GM21529 (cell line): ENCODE measurements at regions not wholly inside any gene's neighbourhood (a gene's known extent, or its start where the extent isn't known, plus 50 kb on each side); places are given as distances from the start of the nearest gene placed in this dataset.
"Not testable (repeated sequence)": the region's sequence is repeated elsewhere in the genome, so short reads cannot be mapped to it uniquely, and the experiment has no call there.

Experiments used
- ATAC-seq: cut with Tn5 transposase; IDR thresholded peaks from one replicate; pipeline ENCODE4 v1.9.1; 2021; ENCODE audit not compliant: unreplicated experiment

DNA sequence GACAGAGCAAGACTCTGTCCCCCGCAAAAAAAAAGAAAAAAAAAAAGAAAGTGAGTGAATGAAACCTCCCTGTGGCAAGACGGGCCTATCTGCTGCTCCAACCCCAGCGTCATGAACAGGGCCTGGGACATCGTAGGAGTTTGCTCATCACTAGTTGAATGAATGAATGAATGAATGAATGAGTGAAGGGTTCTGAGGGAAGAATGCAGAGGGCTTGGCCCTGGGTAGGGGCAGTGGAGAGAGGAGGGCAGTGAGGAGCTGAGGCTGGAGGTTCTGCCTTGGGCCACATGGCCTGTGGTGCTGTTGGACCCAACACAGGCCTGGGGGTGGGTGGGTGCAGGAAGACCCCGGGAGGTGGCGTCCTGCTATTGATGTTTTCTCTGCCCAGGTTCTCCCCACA is 125.5 kb upstream of the CIBAR2 start:
- no peak for ATAC-seq

DNA sequence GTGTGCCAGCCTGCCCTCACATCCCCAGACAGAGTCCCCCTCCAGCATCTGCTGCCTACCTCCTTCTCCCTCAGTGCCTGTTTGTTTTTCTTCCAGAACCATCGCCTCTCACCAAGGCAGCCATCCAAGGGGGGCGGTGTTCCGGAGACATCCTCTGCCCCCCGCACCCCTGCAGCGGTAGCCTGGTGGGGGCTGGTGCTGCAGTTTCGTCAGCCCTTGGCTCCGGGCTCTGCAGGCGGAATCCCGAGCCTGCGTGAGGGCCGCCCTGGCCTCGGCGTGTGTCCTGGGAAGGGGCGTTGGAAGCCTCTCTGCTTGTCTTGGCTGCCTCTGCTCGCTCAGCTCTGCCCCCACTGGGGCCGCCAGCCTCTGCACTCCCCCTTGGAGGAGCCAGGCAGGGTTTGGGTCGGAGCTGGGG is 126.0 kb upstream of the CIBAR2 start:
- no peak for ATAC-seq

DNA sequence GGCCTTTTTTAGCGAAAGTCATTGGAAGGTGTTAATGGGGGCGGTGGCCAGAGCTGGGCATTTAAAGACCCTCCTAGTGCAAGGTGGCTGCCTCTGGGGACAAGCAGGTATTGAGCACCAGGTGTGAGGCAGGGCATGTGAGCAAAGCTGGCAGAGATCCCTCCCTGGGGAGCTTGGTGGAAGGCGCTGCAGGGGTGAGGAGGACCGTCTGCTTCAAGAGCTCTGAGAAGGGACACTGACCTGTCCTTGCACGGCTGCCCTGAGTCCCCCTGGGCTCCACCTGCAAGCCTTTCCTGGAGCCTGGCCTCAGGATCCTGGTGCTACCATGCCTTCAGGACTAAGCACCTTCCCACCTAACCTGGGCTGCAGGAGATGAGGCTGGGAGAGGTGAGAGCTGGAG is 127.0 kb upstream of the CIBAR2 start:
- no peak for ATAC-seq

DNA sequence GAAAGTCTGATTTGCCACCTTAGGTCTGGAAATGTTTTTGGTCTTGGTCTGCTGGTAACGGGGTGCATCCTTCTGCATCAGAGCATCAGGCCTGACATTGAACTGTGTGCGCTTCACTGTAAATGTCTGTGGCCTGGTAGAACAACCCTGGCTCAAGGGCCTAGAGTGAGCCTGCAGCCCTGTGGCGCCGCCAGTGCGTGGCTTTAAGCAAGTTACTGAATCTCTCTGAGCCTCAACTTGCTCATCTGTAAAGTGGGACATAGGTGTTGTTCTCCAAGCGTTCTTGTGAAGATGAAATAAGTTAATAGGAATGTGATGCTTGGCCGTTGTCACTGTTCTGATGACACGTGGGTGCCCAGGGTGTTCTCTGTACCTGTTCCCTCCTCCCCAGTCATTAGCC is 127.6 kb upstream of the CIBAR2 start:
- ATAC-seq = no peak

DNA sequence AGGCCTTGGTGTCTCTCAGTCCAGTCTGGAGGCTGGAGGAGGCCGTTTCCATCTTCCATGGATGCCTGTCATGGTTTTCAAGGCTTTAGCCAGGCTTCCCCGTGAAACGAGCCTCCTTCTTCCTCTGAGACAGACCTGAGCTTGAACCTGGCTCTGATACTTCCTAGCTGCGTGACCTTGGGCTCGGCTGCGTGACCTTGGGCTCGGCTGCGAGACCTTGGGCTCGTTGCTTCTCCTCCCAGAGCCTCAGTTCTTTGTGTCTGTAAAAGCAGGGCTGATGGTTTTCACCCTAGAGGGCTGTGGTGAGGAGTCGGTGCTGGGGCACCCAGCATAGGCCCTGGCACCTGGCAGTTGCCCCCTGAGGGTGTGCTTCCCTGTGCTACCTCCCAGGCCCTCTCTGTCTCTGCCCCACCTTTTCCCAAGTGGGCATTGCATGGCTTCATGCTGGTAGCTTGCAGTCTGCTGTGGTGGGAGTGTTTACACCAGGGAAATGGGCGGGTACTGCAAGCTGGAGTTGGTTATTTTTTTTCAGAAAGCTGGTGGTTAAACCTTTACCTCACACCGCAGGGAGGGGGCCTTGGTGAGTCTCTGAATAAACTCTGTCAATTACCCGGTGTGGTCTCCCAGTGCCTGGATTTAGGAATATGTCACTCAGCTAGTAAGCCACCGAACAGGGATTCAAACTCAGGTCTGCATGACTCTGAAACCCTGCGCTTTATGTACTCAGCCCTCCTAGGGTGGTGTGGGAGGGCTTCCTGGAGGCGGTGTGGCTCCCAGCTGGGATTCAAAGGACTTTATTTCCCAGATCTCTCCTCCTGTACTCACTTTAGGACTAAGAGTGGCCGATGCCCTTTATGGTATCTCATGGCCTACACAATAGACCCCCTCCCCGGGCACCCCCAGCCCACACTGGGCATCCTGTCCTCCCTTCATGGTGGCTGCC is 129.0 kb upstream of the CIBAR2 start:
- ATAC-seq = no peak

DNA sequence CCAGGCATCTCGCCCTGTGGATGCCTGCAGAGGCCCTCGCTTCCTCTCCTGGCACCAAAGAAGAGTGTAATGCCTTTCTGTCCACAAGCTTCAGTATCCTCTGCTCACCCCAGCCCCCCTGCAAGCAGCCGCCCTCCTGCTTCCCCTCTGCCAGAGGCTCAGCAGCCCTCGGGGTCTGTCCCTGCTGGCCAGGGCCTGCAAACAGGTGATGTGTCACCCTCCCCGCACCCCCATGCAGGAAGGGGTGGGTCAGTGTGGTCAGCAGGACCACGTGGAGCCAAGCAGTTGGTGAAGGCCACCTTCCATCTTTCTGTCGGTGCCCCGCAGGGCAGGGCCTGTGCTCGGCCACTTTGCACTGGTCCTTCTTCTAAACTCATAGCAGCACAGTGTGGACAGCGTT is 129.9 kb upstream of the CIBAR2 start:
- ATAC-seq = no peak

DNA sequence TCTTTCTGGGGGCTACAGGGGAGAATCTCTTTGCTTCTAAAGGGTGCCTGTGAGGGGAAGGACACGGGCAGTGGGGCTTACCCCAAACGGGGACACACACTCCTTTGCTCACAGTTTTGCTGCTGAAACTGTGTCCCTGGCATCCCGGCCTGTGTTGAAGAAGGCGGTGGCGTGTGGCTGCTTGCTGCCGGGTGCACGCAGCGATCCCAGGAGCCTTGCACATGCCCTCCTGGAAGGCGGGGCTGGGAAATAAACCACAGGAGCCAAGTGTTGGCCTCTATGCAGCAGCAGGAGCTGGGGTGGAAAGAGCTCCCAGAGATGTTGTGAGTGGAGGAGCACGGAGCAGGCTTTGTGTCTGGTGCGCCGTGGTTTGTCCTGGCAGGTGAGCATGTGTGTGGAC is 131.0 kb upstream of the CIBAR2 start:
- ATAC-seq = no peak

DNA sequence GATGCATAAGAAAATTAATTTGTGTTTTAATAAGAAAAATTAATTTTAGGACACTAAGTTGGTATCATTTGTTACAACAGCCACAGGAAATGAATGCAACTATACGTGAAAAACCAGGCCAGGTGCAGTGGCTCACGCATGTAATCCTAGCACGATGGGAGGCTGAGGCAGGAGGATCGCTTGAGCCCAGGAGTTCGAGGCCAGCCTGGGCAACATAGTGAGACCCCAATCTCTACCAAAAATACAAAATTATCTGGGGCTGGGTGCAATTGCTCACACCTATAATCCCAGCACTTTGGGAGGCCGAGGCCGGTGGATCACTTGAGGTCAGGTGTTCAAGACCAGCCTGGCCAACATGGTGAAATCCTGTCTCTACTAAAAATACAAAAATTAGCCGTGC is 132.2 kb upstream of the CIBAR2 start:
- ATAC-seq = not testable (repeated sequence)

DNA sequence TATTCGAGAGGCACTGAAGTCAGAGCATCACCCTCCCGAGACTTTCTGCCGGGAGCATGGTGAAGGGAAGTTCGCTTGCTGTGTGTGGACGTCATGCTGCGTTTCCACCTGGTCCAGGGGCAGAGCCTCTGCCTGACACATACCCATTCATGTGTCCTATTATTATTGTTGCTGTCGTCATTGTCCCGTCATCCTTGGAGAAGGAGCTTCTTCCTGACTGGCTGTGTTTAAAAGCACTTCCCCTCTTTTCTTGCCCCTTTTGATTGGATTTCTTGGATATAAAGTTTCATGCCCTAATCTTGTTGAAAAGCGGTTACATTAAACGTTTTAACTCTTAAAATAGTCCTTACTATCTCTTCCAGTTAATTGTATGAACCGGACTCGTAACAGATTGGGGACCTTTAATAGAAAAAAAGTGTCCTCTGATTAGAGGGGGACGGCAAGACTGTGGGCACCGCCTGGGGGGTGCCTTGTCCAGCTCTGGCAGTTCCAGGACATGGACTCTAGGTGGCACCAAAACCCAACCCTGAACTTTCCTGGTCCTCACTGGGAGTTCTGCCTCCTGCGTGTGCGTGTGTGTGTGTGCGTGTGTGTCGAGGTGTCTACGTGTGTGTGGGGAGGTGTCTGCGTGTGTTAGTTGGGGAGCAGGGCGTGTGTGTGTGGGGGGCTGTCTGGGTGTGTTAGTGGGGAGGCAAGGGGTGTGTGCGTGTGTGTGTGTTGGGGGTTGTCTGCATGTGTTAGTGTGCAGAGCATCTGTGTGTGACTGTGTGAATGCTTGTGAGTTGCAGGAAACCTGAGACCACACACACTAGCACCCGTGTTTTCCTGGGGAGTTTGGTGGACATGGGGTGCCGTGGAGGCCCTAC is 133.3 kb upstream of the CIBAR2 start:
- ATAC-seq = no peak

DNA sequence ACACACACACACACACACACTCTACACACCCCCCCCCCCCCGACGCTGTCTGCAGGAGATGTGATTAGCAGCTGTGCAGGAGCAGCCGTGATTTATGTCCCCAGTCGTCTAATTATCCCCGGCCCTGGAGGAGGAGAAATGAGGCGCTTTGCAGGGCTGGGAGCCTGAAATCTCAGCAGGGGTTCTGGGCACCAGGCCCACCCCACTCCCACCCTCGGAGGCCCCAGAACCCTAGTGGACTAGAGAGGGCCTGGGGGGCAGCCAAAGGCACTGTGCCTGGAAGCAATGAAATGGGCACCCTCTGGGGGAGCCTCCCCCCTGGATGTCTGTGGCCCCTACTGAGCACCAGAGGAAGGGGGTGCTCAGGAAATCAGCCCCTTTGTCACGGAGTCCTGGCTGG is 134.2 kb upstream of the CIBAR2 start:
- no peak for ATAC-seq

DNA sequence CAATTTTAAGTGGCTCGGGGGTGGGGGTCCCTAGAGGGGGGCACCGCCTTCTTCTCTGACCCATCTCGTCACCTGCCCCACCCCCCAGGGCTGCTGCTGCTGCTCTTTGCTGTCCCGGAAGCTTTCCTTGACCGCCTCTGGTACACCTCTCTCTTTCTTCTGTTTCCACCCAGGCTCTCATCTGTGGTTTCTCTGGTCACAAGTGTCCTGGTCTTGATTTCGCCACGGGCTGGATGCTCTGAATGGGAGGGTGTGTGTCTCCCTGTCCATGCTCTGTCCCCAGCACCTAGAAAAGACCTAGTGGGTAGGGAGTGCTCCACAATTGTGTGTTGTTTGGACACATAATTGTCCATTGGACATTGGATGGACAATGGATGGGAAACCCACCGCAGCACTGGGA is 134.7 kb upstream of the CIBAR2 start:
- ATAC-seq = no peak

DNA sequence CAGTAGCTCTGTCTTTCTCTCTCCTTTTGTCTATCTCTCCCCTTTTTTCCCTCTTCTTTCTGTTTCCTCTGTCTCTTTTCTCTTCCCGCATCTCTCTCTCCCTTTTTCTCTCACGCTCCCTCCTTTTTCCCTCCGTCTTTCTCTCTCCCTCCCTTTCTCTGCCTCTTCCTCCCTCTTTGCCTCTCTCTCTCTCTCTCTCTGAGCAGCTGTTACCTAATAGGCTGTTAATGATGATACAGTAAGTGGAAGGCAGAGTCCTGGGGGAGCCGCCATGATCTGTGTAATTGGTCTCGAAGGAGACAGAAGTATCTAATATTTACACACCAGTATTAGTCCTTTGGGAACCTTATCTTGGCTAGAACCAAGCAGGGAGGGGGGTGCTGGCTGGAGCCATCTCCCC is 136.1 kb upstream of the CIBAR2 start:
- no peak for ATAC-seq

DNA sequence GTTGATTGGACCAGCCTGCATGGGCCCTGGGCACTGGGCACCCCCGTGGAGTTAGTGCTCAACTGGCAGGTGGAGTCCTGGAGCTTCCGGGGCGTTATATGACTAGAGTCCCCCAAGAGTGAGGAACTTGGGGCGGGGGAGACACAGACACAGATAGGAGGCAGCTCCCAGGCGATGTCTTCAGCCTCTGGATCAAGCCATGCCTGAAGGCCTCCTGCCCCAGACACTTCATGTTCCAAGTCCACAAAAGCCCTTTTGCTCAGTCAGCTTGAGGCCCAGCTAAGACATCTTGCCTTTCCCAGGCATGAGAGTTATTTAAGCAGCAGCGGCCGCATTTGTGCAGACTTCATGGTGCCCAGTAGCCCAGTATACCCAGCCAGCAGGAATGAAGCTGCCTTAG is 136.6 kb upstream of the CIBAR2 start:
- no peak for ATAC-seq

DNA sequence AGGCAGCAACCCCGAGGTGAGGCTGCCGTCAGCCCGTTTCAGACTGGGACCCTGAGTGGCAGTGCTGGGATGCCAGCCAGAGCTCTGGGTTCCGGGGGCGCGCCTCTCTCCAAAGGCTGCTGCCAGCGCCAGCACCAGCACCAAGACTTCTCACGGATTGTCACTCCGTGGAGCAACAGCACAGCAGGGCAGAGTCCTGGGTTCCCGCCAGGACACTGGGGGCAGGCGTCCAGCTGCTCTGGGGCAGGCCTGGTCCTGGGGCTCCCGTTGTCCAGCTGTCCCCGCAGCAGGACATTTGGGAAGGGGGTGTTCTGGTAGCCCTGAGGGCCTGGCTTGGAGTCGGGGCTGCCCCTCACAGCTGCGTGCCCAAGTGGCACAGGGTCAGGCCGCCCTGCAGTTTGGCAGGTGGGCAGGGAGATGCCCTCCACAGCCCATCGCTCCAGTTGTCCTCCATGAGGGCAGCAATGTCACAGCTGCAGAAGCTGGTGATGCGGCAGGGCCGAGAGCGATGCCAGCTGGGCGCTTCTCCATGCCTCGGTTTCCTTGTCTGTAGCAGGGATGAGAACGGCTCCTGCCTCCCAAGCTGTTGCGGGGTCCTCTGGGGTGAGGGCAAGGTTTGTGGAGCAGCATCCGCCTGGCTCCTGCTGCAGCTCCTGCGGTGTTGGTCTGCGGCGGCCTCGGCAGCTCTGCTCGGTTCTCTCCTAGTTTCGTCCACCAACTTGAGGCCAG is 137.3 kb upstream of the CIBAR2 start:
- ATAC-seq = no peak

DNA sequence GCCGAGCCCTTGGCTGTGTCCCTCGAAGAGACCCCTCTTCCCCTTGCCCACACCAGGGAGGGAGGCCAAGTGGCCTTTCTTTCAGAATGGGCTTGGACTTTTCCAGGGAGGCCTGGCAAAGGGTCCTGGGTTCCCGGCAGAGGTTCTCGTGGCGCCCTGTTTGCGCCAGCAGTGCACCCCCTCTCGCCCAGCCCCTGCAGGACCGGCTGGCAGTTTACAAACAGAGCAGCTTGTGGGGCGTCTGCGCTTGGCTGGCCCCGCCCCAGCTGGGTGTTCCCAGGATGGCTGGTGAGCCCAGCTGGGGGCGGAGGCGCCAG is 137.8 kb upstream of the CIBAR2 start:
- no peak for ATAC-seq

DNA sequence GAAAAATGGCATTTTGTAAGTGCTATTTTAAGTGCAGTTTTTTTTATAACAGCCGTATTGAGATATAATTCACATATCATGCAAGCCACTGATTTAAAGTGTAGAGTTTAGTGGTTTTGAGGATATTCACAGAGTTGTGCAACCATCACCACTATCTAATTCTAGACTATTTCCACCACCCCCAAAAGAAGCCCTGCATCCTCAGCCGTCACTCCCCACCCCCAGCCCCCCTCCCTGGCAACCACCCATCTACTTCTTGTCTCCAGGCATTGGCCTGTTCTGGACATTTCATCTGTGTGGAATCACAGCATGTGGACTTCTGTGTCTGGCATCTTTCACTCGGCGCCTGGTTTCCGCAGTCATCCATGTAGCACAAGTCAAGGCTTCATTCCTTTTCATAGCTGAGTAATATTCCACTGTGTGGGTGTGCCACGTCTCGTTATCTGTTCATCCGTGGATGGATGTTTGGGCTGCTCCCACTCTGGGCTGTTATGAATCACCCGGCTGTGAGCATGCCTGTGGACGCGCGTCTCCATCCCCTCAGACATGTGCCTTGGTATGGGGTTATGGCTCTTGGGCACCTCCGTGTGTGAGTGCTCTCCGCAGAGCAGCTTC is 138.4 kb upstream of the CIBAR2 start:
- ATAC-seq = no peak

DNA sequence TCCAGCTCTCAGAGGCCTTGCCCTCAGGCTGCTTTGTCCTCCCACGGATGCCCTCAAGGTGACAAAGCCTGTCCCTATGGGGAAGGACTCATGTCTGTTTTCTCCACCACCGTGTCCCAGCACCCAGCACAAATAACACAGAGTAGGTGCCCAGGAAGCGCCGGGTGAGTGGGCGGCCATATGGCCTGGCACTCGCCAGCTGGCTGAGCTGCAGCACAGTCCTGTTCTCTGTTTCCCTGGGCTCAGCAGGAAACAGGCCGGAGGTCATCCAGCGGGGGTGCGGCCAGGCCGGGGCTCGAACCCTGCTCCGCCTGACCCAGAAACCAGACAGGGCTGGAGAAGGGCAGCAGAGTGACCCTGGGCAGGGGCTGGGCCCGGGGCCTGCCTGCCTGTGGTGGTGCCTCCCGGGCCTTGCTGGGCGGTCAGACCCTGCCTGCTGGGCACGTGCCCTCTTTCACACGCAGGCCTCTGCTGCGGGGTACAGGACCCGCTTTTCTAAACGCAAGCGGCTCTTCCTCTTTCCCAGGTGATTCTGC is 139.0 kb upstream of the CIBAR2 start:
- ATAC-seq = no peak

DNA sequence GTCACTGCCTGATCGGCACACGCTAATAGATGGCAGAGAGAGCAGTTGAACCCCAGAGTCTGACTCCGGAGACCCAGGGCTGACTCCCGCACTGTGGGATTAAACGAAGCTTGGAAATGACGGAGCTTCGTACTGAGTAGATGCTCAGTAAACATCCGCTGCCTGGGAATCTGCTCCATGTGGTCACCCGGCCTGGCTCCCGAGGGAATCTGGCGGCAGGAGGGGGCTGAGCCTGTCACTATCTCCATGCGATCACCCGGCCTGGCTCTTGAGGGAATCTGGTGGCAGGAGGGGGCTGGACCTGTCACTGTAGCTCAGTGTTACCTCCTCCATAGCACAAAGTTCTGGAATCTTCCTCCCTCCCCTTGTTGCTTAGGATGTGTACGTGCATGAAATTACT is 139.7 kb upstream of the CIBAR2 start:
- no peak for ATAC-seq

DNA sequence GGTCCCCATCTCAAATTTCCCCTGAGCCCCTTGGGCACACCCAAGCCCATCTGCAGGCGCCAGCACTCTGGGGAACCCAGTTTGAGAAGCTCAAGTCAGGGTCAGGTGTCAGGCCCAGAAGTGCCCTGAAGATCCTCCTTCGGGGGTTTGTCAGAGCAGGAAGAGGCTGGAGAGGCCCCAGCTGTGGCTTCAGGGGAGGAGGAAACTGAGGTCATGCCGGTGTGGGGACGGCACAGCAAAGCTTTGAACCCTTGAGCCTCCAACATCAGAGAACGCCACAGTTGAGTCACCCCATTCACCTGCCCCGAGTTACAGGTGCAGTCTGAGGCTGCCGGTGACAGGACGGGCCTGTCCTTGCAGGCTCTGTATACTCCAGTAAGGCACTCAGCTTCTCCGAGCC is 140.2 kb upstream of the CIBAR2 start:
- ATAC-seq = no peak

DNA sequence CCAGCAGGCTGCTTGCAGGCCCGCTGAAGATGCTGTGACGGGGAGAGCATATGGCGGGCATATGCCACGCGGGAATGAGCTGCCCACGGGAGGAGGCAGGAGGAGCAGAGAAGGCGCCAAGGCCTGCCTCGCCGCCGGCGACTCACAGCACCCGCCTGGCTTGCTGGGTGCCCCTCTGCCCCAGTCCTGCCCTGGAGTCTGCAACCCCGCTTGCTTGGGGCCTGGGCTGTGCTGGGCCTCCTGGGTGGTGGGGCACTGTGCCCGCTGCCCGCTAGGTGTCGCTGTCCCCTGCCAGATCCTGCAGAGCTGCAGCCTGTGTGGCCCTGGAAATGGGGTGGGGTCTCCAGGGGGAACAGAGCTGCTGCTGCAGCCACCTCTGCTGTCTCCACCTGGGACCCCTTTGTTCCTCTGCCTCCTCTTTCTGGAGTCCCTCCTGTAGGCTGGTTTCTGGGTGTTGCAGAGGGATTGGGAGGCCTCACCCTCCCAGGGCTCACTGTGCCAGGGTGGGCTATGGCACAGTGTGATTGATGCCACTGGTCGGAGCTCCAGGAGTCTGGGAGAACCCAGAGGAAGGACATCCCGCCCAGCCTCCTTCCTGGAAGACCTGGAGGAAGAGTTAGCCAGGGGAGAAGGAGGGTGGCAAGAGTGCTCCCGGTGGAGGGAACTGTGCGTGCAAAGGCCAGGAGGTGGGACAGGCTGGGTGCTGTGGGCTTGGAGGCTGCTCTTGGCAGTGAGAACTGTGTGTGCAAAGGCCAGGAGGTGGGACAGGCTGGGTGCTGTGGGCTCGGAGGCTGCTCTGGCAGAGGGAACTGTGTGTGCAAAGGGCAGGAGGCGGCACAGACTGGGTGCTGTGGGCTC is 141.0 kb upstream of the CIBAR2 start:
- ATAC-seq = no peak
